Colonic mucosa (tissue), 4 donors: ENCODE measurements at regions not wholly inside any gene's neighbourhood (a gene's known extent, or its start where the extent isn't known, plus 50 kb on each side); places are given as distances from the start of the nearest gene placed in this dataset.

Source experiments
- DNase-seq: peaks from one replicate; pipeline ENCODE4 v3.0.0-alpha.2; 2020
- H3K27ac ChIP-seq: fragments of 200-600 bp; one replicate; pipeline ENCODE4 v1.8.0; 2021
- H3K27me3 ChIP-seq: fragments of 200-600 bp; one replicate; pipeline ENCODE4 v1.8.0; 2021
- H3K36me3 ChIP-seq: fragments of 200-600 bp; one replicate; pipeline ENCODE4 v1.8.0; 2021
- H3K4me1 ChIP-seq: fragments of 200-600 bp; one replicate; pipeline ENCODE4 v1.8.0; 2021; ENCODE audit warnings: mild to moderate bottlenecking
- H3K4me3 ChIP-seq: fragments of 200-600 bp; one replicate; pipeline ENCODE4 v1.8.0; 2021
- H3K9ac ChIP-seq, 2 donors: one replicate each; pipeline ENCODE4 v1.7.0; 2013; ENCODE audit warnings: control low read depth in 2 of 2, low read depth in 2 of 2, low read length in 2 of 2
- H3K9me3 ChIP-seq: fragments of 200-600 bp; one replicate; pipeline ENCODE4 v1.8.0; 2021
- intact Hi-C: fragments of 100-400 bp; cut with DNase I; formaldehyde crosslinking; loops from one replicate; pipeline ENCODE4 v1.14.1; 2022
- TF ChIP-seq, protein P1 (sequence below): fragments of 200-600 bp; IDR thresholded peaks from one replicate; pipeline ENCODE4 v1.8.0; 2022; ENCODE audit warnings: antibody characterized with exemption, mild to moderate bottlenecking
- donor health status: healthy.
- donor health status: DM: no; HTN: no; CAD: no.
- donor health status: DM: no; HTN: no; CAD: no.

DNA sequence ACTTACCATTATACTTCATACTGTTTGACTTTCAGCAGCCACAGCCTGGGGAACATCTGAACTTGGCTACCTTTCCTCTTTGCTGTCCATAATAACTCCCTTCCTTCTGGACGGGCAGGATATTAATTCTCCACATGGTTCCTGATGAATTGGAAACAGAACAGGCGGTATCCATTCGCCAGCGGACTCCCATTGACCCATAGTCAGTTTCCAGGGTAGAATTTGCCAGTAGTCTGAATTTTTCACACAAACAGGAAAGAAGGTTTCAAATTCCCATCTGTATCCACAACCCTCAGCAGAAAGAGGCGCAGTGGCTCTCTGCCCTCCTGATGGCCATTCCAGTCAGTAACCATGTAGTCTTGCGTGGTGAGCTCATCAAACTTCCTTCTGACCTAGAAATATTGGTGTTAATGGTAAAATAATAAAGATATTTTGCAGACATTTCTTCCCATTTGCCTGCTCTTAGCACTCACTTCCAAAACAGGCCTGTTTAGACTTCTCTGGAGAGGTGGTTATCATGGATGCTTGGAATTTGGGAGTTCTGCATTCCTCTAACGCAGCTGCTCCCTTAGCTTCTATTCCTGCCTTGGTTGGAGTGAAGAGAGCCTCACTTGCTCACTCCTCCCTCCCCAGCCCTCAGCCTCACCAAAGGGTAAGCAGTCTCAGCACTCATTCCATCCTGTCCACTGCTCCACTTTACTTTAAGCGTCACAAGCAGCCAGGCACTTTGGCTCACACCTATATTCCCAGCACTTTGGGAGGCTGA lies 75.0 kb upstream of the OXGR1 start:
- Histone ChIP-seq H3K9me3 (no peaks in the 10 kb centered on the region), H3K4me3 (no peak overlapping the region), H3K9ac (no peak overlapping the region), H3K36me3 (no peaks in the 10 kb centered on the region), H3K27me3 (no peaks in the 10 kb centered on the region), H3K27ac (no peak overlapping the region), H3K4me1 (no peaks in the 10 kb centered on the region)
- no peak for DNase-seq
- intact Hi-C loops = no loop called here
- TF ChIP-seq, protein P1, sequence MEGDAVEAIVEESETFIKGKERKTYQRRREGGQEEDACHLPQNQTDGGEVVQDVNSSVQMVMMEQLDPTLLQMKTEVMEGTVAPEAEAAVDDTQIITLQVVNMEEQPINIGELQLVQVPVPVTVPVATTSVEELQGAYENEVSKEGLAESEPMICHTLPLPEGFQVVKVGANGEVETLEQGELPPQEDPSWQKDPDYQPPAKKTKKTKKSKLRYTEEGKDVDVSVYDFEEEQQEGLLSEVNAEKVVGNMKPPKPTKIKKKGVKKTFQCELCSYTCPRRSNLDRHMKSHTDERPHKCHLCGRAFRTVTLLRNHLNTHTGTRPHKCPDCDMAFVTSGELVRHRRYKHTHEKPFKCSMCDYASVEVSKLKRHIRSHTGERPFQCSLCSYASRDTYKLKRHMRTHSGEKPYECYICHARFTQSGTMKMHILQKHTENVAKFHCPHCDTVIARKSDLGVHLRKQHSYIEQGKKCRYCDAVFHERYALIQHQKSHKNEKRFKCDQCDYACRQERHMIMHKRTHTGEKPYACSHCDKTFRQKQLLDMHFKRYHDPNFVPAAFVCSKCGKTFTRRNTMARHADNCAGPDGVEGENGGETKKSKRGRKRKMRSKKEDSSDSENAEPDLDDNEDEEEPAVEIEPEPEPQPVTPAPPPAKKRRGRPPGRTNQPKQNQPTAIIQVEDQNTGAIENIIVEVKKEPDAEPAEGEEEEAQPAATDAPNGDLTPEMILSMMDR = no peak

DNA sequence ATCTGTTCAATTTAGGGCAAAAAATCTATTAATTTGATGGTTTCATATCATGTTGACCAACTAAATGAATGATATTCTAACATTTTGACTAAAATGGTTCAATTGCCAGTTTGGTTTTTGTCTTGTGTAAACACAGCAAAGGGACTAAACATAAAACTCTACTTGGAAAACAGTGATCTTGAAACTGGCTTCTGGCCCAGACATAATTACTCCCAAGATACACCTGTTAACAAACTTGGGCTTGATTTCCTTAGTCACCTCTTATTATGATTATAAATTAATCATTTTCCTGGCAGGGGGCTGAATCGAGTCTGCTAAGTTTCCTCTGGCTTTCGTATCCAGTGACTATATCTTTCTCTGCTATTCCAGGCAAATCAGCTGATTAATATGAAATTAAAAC lies 78.0 kb upstream of the OXGR1 start:
- DNase-seq = no peak
- Histone ChIP-seq H3K27me3 (no peaks in the 10 kb centered on the region), H3K36me3 (no peaks in the 10 kb centered on the region), H3K4me3 (no peak overlapping the region), H3K9ac (no peak overlapping the region), H3K4me1 (no peaks in the 10 kb centered on the region), H3K27ac (no peak overlapping the region), H3K9me3 (no peaks in the 10 kb centered on the region)
- TF ChIP-seq, protein P1 = no peak
- intact Hi-C loops = no loop called here

DNA sequence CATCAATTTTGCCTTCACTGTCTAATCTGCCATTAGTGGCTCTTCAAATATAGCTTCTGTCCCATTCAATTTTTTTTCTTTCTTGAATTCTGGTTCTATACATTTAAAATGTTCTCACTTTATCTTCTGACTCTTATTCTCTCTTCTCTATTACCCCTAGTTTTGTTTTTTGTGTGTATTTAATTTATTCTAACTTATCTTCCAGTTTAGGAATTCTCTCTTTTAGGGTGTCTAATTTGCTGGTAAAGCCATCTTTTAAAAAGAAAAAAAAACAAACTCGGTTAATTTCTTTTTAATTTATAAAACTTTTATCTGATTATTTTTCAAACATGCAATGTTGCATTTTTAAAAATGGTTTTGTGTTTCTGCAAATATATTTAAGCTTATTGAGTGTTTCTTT lies 80.3 kb upstream of the OXGR1 start:
- Histone ChIP-seq H3K9ac (no peak overlapping the region), H3K4me3 (no peak overlapping the region), H3K36me3 (no peaks in the 10 kb centered on the region), H3K9me3 (no peaks in the 10 kb centered on the region), H3K27me3 (no peaks in the 10 kb centered on the region), H3K27ac (no peak overlapping the region), H3K4me1 (no peaks in the 10 kb centered on the region)
- TF ChIP-seq, protein P1 = no peak
- intact Hi-C loops = no loop called here
- no peak for DNase-seq

DNA sequence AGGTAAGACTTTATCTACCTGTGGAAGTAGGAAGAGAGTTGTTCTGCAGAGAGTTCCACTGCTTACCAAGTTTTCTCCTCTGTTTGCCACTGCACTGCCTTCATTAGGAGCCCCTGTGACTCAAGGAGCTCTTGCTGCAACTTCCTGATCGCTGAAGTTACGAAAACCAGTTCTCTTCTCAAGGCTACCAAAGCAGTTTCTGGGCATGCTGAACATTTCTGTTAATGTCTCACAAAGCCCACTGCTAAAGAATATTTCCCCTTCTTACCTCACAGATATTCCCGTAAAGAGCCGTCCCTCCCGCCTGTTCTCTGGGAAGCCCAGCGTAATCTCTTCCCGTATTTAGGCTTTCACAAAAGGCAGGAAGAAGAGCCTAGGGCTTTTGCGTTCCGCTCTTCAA lies 82.6 kb upstream of the OXGR1 start:
- no peaks in the 10 kb centered on the region for H3K9me3 ChIP-seq
- intact Hi-C loops = no loop called here
- H3K27ac ChIP-seq = peak overlapping the region; percentile 22
- H3K4me3 ChIP-seq = no peak overlapping the region
- no peaks in the 10 kb centered on the region for H3K27me3 ChIP-seq
- DNase-seq = no peak
- TF ChIP-seq, protein P1 = no peak
- no peaks in the 10 kb centered on the region for H3K36me3 ChIP-seq
- H3K4me1 ChIP-seq = no peaks in the 10 kb centered on the region
- no peak overlapping the region for H3K9ac ChIP-seq

DNA sequence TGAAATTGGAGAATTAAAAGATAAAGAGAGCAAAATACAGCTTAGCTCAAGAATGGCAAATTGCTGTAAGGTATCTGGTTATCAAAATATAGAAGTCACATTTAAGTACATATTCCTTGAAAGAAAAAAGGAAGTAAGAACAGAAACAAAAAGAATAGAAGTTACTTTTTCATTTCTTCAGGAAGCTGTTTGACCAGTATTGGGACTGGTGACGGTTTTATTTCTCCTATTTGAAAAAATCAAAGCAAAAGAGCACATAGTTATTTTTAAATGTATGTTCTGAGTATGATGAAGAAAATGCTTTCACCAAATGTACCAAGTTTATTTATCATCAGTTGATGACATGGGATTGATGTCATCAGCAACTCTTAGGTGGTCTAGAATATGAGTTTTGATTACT lies 83.1 kb upstream of the OXGR1 start:
- intact Hi-C loops = no loop called here
- peak overlapping the region; percentile 22 for H3K27ac ChIP-seq
- TF ChIP-seq, protein P1 = no peak
- DNase-seq = no peak
- H3K4me1 ChIP-seq = no peaks in the 10 kb centered on the region
- H3K27me3 ChIP-seq = no peaks in the 10 kb centered on the region
- no peaks in the 10 kb centered on the region for H3K9me3 ChIP-seq
- H3K4me3 ChIP-seq = no peak overlapping the region
- H3K36me3 ChIP-seq = no peaks in the 10 kb centered on the region
- H3K9ac ChIP-seq = no peak overlapping the region
